ENCODE measurements at regions not wholly inside any gene's neighbourhood (a gene's known extent, or its start where the extent isn't known, plus 50 kb on each side); places are given as distances from the start of the nearest gene placed in this dataset.

DNA sequence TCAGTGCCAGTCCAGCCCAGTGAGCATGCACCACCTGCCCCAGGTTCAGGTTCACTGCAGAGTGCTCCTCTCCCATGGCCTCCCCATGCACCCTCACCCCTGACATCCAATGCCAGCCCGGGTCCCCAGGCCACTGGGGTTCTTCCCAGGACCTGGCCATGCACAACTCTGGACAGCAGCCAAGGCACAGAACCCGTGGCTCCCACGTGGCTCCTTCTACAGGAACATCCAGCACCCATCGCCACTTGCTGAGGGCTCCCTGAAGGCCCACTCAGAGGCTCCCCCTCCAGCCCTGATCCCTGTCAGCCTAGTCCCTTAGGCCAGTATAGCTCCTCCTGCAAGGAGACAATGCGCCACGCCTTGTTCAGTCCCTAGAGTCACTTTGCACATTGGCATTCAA lies 110.8 kb downstream of the IRX2 start:
- H3K36me3 ChIP-seq: no peaks in the 10 kb centered on the region
- no peak for TF ChIP-seq POLR2A (IDR thresholded peaks at IDR 0.05)
- TF ChIP-seq, protein P1, sequence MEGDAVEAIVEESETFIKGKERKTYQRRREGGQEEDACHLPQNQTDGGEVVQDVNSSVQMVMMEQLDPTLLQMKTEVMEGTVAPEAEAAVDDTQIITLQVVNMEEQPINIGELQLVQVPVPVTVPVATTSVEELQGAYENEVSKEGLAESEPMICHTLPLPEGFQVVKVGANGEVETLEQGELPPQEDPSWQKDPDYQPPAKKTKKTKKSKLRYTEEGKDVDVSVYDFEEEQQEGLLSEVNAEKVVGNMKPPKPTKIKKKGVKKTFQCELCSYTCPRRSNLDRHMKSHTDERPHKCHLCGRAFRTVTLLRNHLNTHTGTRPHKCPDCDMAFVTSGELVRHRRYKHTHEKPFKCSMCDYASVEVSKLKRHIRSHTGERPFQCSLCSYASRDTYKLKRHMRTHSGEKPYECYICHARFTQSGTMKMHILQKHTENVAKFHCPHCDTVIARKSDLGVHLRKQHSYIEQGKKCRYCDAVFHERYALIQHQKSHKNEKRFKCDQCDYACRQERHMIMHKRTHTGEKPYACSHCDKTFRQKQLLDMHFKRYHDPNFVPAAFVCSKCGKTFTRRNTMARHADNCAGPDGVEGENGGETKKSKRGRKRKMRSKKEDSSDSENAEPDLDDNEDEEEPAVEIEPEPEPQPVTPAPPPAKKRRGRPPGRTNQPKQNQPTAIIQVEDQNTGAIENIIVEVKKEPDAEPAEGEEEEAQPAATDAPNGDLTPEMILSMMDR (IDR thresholded peaks at IDR 0.05 in 4 of 5, conservative IDR thresholded peaks at IDR 0.05 in 1 of 5): no peak
- in situ Hi-C loops (cut with MboI; ENCODE audit: low sequenced_read_pairs in 4 of 4): no loop called here
- H3K27me3 ChIP-seq: no peaks in the 10 kb centered on the region
- no peak overlapping the region for H3K27ac ChIP-seq
- intact Hi-C loops (cut with DNase I; ENCODE audit: low total_unique reads): no loop called here
- no peaks in the 10 kb centered on the region for H3K9me3 ChIP-seq
- ATAC-seq (no peak), DNase-seq (no peak)
- no peak overlapping the region for H3K4me3 ChIP-seq
- H3K4me1 ChIP-seq: no peaks in the 10 kb centered on the region

DNA sequence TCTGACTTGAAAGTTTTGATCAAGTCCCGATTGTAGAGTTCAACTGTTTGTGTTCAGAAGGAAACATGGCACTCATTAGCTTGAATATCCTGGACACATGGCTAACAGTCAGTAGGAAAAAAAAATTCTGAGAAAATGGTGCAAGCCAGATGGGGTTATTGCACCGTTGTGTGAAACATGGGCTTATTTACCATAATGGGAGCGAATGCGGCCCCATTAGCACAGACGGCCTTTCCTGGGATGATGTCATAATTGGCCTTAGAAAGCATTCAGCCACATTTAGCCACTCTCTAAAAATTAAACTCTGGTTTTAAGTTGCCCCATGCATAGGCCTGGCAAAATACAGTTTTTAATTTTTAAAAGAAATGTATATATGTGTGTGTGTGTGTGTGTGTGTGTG lies 112.1 kb downstream of the IRX2 start:
- in situ Hi-C loops (cut with MboI; ENCODE audit: low sequenced_read_pairs in 4 of 4) (no loop called here), intact Hi-C loops (cut with DNase I; ENCODE audit: low total_unique reads) (no loop called here)
- H3K36me3 ChIP-seq: no peaks in the 10 kb centered on the region
- no peak overlapping the region for H3K4me3 ChIP-seq
- H3K9me3 ChIP-seq: no peaks in the 10 kb centered on the region
- TF ChIP-seq, protein P1 (IDR thresholded peaks at IDR 0.05 in 4 of 5, conservative IDR thresholded peaks at IDR 0.05 in 1 of 5): no peak
- no peak for TF ChIP-seq POLR2A (IDR thresholded peaks at IDR 0.05)
- no peak for DNase-seq
- H3K4me1 ChIP-seq: no peaks in the 10 kb centered on the region
- no peak for ATAC-seq
- no peak overlapping the region for H3K27ac ChIP-seq
- no peaks in the 10 kb centered on the region for H3K27me3 ChIP-seq

DNA sequence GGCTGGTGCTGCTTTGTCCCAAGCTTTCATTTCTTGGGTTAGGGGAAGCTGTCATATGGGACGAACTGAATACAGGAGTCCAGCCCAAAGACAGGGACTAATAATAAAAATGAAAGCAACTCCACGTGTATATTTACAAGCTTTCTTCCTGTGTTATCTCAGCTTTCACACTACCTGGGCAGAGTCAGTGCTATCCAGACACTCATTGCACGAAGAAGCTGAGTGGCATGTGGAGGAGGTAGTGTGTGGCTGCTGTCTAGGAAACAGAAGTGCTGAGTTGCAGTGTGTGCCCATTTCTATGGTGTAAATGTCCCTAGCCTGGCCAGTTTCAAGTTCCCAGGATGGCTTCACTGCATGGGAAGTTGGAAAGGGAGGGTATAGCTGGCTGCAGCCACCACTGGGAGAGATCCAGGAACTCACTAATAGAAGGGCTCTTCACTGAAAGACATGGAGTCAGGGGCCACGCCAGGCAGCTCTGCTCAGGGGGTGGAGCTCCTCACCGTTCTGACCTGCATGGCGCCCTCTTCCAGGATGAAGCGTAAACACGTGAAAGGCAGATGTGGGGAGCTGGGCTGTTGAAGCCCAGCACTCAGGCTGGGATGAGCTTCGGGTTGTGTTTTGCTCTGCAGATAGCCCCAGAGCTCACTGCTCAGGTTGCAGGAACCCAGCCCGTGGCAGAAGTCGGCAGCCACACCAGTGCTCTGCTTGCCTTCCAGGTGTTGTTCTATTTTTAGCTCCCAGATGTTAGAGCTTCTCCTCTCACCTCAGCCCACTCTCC lies 116.9 kb downstream of the IRX2 start:
- Histone ChIP-seq H3K4me1 (no peaks in the 10 kb centered on the region), H3K9me3 (no peaks in the 10 kb centered on the region), H3K36me3 (no peaks in the 10 kb centered on the region), H3K4me3 (no peak overlapping the region), H3K27me3 (no peaks in the 10 kb centered on the region), H3K27ac (no peak overlapping the region)
- in situ Hi-C loops (cut with MboI; ENCODE audit: low sequenced_read_pairs in 4 of 4): no loop called here
- ATAC-seq: no peak
- TF ChIP-seq, protein P1 (IDR thresholded peaks at IDR 0.05 in 4 of 5, conservative IDR thresholded peaks at IDR 0.05 in 1 of 5): no peak
- TF ChIP-seq POLR2A (IDR thresholded peaks at IDR 0.05): no peak
- DNase-seq: no peak
- intact Hi-C loops (cut with DNase I; ENCODE audit: low total_unique reads): no loop called here

DNA sequence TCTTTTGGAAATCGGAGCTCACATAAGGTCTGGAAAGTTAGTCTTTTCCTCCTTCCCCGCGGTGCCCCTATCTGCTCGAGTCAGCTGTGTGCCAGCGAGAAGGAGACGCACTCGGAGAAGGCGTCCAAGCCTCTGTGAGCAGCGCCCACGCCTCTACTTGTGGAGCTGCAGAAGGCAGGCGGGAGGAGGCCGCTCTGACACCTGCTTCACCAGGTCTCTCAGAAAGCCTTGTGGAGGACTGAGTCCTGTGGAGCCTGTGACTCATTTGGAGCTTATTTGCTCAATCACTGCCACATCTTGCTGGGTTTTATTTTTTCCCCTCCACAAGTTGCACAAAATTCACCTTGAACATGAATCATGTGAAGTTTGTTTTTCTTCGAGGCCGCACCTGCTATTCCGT lies 117.5 kb downstream of the IRX2 start:
- no peak for DNase-seq
- TF ChIP-seq, protein P1 (IDR thresholded peaks at IDR 0.05 in 4 of 5, conservative IDR thresholded peaks at IDR 0.05 in 1 of 5): no peak
- TF ChIP-seq POLR2A (IDR thresholded peaks at IDR 0.05): no peak
- Histone ChIP-seq H3K27ac (no peak overlapping the region), H3K9me3 (no peaks in the 10 kb centered on the region), H3K4me1 (no peaks in the 10 kb centered on the region), H3K36me3 (no peaks in the 10 kb centered on the region), H3K27me3 (no peaks in the 10 kb centered on the region), H3K4me3 (no peak overlapping the region)
- ATAC-seq: no peak
- in situ Hi-C loops (cut with MboI; ENCODE audit: low sequenced_read_pairs in 4 of 4): no loop called here
- intact Hi-C loops (cut with DNase I; ENCODE audit: low total_unique reads): no loop called here

DNA sequence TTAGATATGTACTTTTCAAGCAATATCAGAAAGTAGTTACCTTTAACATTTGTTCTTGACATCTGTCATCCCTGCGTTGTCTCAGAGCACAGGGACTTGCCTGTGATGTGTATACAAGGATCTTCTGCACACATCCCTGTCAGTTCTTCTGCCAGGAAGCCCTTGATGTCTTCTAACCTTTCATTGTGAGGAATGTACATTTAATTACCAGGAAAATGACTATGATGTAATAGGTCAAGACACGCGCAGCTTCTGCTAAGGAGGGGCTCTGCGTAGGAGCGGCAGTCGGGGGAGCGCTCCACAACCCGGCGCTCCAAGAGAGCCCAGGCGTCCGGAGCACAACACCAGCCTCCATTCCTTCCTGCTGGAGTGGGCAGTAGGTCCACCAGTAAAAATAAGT lies 119.7 kb downstream of the IRX2 start:
- H3K4me1 ChIP-seq: no peaks in the 10 kb centered on the region
- DNase-seq: no peak
- H3K27me3 ChIP-seq: no peaks in the 10 kb centered on the region
- no peak for ATAC-seq
- no peak overlapping the region for H3K27ac ChIP-seq
- in situ Hi-C loops (cut with MboI; ENCODE audit: low sequenced_read_pairs in 4 of 4): no loop called here
- H3K4me3 ChIP-seq: no peak overlapping the region
- intact Hi-C loops (cut with DNase I; ENCODE audit: low total_unique reads): no loop called here
- H3K36me3 ChIP-seq: no peaks in the 10 kb centered on the region
- no peaks in the 10 kb centered on the region for H3K9me3 ChIP-seq
- TF ChIP-seq, protein P1 (IDR thresholded peaks at IDR 0.05 in 4 of 5, conservative IDR thresholded peaks at IDR 0.05 in 1 of 5): no peak
- no peak for TF ChIP-seq POLR2A (IDR thresholded peaks at IDR 0.05)
